SJCRH30 (cell line): ENCODE measurements at regions not wholly inside any gene's neighbourhood (a gene's known extent, or its start where the extent isn't known, plus 50 kb on each side); places are given as distances from the start of the nearest gene placed in this dataset.

Experiments
- DNase-seq, 2 experiments: peaks; one replicate each; pipeline ENCODE4 v3.0.0-alpha.2; 2015 to 2020
- H3K27ac ChIP-seq: fragments of 250-450 bp; sonication (Bioruptor Pico); 2 replicates; pipeline ENCODE4 v1.5.1; 2020; ENCODE audit warnings: mild to moderate bottlenecking, moderate library complexity
- H3K27me3 ChIP-seq: fragments of 250-450 bp; sonication (Bioruptor Pico); 2 replicates; pipeline ENCODE4 v1.5.1; 2020; ENCODE audit warnings: mild to moderate bottlenecking, moderate library complexity
- H3K36me3 ChIP-seq: fragments of 250-450 bp; sonication (Bioruptor Pico); 2 replicates; pipeline ENCODE4 v1.5.1; 2020; ENCODE audit warnings: mild to moderate bottlenecking, moderate library complexity
- H3K4me1 ChIP-seq: fragments of 250-450 bp; sonication (Bioruptor Pico); 2 replicates; pipeline ENCODE4 v1.5.1; 2020; ENCODE audit warnings: mild to moderate bottlenecking, moderate library complexity
- H3K4me3 ChIP-seq: fragments of 250-450 bp; sonication (Bioruptor Pico); 2 replicates; pipeline ENCODE4 v1.5.1; 2020; ENCODE audit warnings: mild to moderate bottlenecking, moderate library complexity
- H3K9me3 ChIP-seq: fragments of 250-450 bp; sonication (Bioruptor Pico); replicated peaks from 2 replicates; pipeline ENCODE4 v1.5.1; 2020; ENCODE audit warnings: mild to moderate bottlenecking, moderate library complexity

- no peaks in the 10 kb centered on the region for H3K9me3 ChIP-seq
- H3K4me3 ChIP-seq: no peak overlapping the region
- no peaks in the 10 kb centered on the region for H3K36me3 ChIP-seq
- no peak for DNase-seq
- no peaks in the 10 kb centered on the region for H3K4me1 ChIP-seq
- H3K27me3 ChIP-seq: no peaks in the 10 kb centered on the region
- H3K27ac ChIP-seq: no peak overlapping the region
These were observed 311.9 kb upstream of the ARGLU1 start for GRCh38 chr13:106879806-106880205.

GRCh38 chr13:106874323-106874722 is 306.4 kb upstream of the ARGLU1 start:
- H3K4me3 ChIP-seq: no peak overlapping the region
- no peak overlapping the region for H3K27ac ChIP-seq
- no peaks in the 10 kb centered on the region for H3K27me3 ChIP-seq
- no peaks in the 10 kb centered on the region for H3K4me1 ChIP-seq
- no peaks in the 10 kb centered on the region for H3K36me3 ChIP-seq
- DNase-seq: no peak
- H3K9me3 ChIP-seq: no peaks in the 10 kb centered on the region

- H3K27me3 ChIP-seq: no peaks in the 10 kb centered on the region
- DNase-seq: no peak
- no peaks in the 10 kb centered on the region for H3K4me1 ChIP-seq
- no peak overlapping the region for H3K4me3 ChIP-seq
- H3K36me3 ChIP-seq: no peaks in the 10 kb centered on the region
- H3K9me3 ChIP-seq: no peaks in the 10 kb centered on the region
- no peak overlapping the region for H3K27ac ChIP-seq
These were observed 305.9 kb upstream of the ARGLU1 start for GRCh38 chr13:106873810-106874209.

- H3K27me3 ChIP-seq: no peaks in the 10 kb centered on the region
- no peak overlapping the region for H3K27ac ChIP-seq
- no peaks in the 10 kb centered on the region for H3K9me3 ChIP-seq
- no peak for DNase-seq
- H3K4me3 ChIP-seq: no peak overlapping the region
- no peaks in the 10 kb centered on the region for H3K4me1 ChIP-seq
- no peaks in the 10 kb centered on the region for H3K36me3 ChIP-seq
These were observed 299.3 kb upstream of the ARGLU1 start for GRCh38 chr13:106867249-106867648.

GRCh38 chr13:106865716-106866440 is 297.9 kb upstream of the ARGLU1 start:
- H3K9me3 ChIP-seq: no peaks in the 10 kb centered on the region
- H3K27me3 ChIP-seq: no peaks in the 10 kb centered on the region
- no peaks in the 10 kb centered on the region for H3K4me1 ChIP-seq
- H3K4me3 ChIP-seq: no peak overlapping the region
- H3K36me3 ChIP-seq: no peaks in the 10 kb centered on the region
- DNase-seq: no peak
- no peak overlapping the region for H3K27ac ChIP-seq

- H3K27me3 ChIP-seq: no peaks in the 10 kb centered on the region
- DNase-seq: peak in 1 of 2 experiments; percentile 17
- no peaks in the 10 kb centered on the region for H3K36me3 ChIP-seq
- no peak overlapping the region for H3K4me3 ChIP-seq
- H3K27ac ChIP-seq: no peak overlapping the region
- no peaks in the 10 kb centered on the region for H3K9me3 ChIP-seq
- H3K4me1 ChIP-seq: no peaks in the 10 kb centered on the region
These were observed 291.6 kb upstream of the ARGLU1 start for GRCh38 chr13:106859533-106859904.

GRCh38 chr13:106858903-106859532 is 291.1 kb upstream of the ARGLU1 start:
- Histone ChIP-seq H3K27ac (no peak overlapping the region), H3K27me3 (no peaks in the 10 kb centered on the region), H3K4me3 (no peak overlapping the region), H3K36me3 (no peaks in the 10 kb centered on the region), H3K9me3 (no peaks in the 10 kb centered on the region), H3K4me1 (no peaks in the 10 kb centered on the region)
- DNase-seq: no peak

GRCh38 chr13:106852436-106852835 is 284.5 kb upstream of the ARGLU1 start:
- H3K4me3 ChIP-seq: no peak overlapping the region
- H3K27me3 ChIP-seq: no peaks in the 10 kb centered on the region
- no peaks in the 10 kb centered on the region for H3K36me3 ChIP-seq
- DNase-seq: no peak
- no peaks in the 10 kb centered on the region for H3K4me1 ChIP-seq
- no peak overlapping the region for H3K27ac ChIP-seq
- H3K9me3 ChIP-seq: no peaks in the 10 kb centered on the region

GRCh38 chr13:106850973-106851650 is 283.2 kb upstream of the ARGLU1 start:
- Histone ChIP-seq H3K27me3 (no peaks in the 10 kb centered on the region), H3K36me3 (no peaks in the 10 kb centered on the region), H3K27ac (no peak overlapping the region), H3K9me3 (no peaks in the 10 kb centered on the region), H3K4me3 (no peak overlapping the region), H3K4me1 (no peaks in the 10 kb centered on the region)
- DNase-seq: no peak

- no peaks in the 10 kb centered on the region for H3K9me3 ChIP-seq
- no peak overlapping the region for H3K27ac ChIP-seq
- H3K4me1 ChIP-seq: no peaks in the 10 kb centered on the region
- H3K36me3 ChIP-seq: no peaks in the 10 kb centered on the region
- H3K4me3 ChIP-seq: no peak overlapping the region
- DNase-seq: peak in 1 of 2 experiments; percentile 3
- no peaks in the 10 kb centered on the region for H3K27me3 ChIP-seq
These were observed 278.9 kb upstream of the ARGLU1 start for GRCh38 chr13:106846571-106847448.

GRCh38 chr13:106836186-106836802 is 268.4 kb upstream of the ARGLU1 start:
- Histone ChIP-seq H3K9me3 (no peaks in the 10 kb centered on the region), H3K27ac (no peak overlapping the region)
- DNase-seq: no peak

GRCh38 chr13:106835477-106835876 is 267.5 kb upstream of the ARGLU1 start:
- no peak overlapping the region for H3K27ac ChIP-seq
- H3K4me3 ChIP-seq: no peak overlapping the region
- H3K4me1 ChIP-seq: no peaks in the 10 kb centered on the region
- DNase-seq: no peak
- no peaks in the 10 kb centered on the region for H3K9me3 ChIP-seq
- no peaks in the 10 kb centered on the region for H3K36me3 ChIP-seq
- no peaks in the 10 kb centered on the region for H3K27me3 ChIP-seq

More at GRCh38 chr13:106836186-106836802, 268.4 kb upstream of the ARGLU1 start:
- Histone ChIP-seq H3K27me3 (no peaks in the 10 kb centered on the region), H3K36me3 (no peaks in the 10 kb centered on the region), H3K4me1 (no peaks in the 10 kb centered on the region), H3K4me3 (no peak overlapping the region)

- H3K36me3 ChIP-seq: no peaks in the 10 kb centered on the region
- DNase-seq: no peak
- no peaks in the 10 kb centered on the region for H3K4me1 ChIP-seq
- no peak overlapping the region for H3K4me3 ChIP-seq
- H3K27me3 ChIP-seq: no peaks in the 10 kb centered on the region
- no peaks in the 10 kb centered on the region for H3K9me3 ChIP-seq
- no peak overlapping the region for H3K27ac ChIP-seq
These were observed 254.0 kb upstream of the ARGLU1 start for GRCh38 chr13:106821979-106822378.

GRCh38 chr13:106819413-106820180 is 251.7 kb upstream of the ARGLU1 start:
- Histone ChIP-seq H3K4me3 (no peak overlapping the region), H3K27me3 (no peaks in the 10 kb centered on the region), H3K4me1 (0 out of 2 replicates have a peak, but pooled peaks cover 2% of the 10 kb centered on the region), H3K9me3 (no peaks in the 10 kb centered on the region), H3K27ac (no peak overlapping the region), H3K36me3 (no peaks in the 10 kb centered on the region)
- no peak for DNase-seq
